ENCODE measurements at regions not wholly inside any gene's neighbourhood (a gene's known extent, or its start where the extent isn't known, plus 50 kb on each side); places are given as distances from the start of the nearest gene placed in this dataset.
"Not testable (repeated sequence)": the region's sequence is repeated elsewhere in the genome, so short reads cannot be mapped to it uniquely, and the experiment has no call there.

GRCh38 chr10:118950997-118951637, 78.4 kb upstream of the NANOS1 start:
- peak; percentile 0 for DNase-seq (ENCODE audit: low spot score)

- peak; percentile 8 for DNase-seq (ENCODE audit: low spot score)
Observed at GRCh38 chr10:118952493-118953295, 76.8 kb upstream of the NANOS1 start.

- DNase-seq (ENCODE audit: low spot score), result peak; percentile 17
Observed at GRCh38 chr10:118953598-118954393, 75.7 kb upstream of the NANOS1 start.

DNA sequence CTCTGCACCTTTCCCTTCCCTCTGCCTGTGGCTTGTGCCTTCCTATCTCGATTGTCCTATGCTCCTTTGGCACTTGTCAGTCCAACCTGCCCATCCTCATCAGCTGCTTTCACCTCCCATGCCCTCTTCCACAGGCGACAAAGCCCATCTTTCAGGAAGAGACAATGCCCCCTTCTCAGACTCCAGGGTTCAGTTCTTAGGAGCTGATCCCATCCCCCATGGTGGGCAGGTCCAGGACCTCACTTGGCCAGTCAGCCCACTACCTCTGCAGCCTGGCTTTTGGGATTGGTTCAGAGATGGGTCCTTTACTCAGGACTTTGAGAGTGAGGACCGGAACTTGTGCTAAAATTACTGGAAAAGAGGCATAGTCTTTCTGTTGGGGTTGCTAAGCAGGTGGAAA, 74.0 kb upstream of the NANOS1 start:
- peak; percentile 3 for DNase-seq (ENCODE audit: low spot score)

- DNase-seq (ENCODE audit: low spot score), result peak; percentile 11
Observed at GRCh38 chr10:118955951-118956801, 73.3 kb upstream of the NANOS1 start.

DNA sequence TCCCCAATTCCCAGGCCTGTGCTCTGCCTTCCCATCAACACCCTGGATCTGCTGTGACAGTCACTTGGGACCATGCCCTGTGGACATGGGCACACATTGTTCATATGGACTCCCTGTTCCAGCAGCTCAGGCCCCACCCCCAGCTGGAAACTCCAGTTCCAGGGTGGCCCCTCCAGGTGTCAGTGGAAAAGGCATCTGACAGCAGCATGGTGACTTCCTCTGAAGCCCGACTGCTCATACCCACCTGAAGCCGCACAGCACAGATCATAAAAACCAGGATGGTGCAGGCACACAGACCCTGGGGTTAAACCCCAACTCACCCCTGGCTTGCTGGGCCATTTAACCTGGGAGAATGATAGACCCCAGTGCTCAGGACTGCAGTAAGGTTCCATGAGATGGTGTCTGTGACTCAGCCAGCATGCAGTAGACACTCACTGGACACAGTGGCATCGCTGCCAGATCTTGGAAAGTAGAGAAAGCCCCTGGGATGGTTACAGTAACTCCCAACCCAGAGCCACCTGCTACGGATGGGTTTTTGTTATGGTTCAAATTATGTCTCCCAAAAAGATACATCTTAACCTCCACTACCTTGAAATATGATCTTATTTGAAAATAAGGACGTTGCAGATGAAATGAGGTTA, 72.6 kb upstream of the NANOS1 start:
- DNase-seq (ENCODE audit: low spot score), result no peak

DNA sequence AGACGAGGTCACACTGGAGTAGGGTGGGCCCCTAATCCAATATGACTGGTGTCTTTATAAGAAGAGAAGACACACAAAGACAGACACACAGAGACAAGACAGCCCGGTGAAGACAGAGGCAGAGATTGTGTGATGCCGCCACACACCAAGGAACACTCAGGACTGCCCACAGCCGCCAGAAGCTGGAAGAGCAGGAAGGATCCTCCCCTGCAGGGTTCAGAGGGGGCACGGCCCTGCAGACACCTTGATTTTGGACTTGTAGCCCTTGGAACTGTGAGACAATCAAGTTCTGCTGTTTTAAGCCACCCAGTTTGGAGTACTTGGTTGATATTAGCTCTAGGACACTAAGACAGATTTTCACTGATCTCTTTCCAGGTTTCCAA, 72.1 kb upstream of the NANOS1 start:
- DNase-seq (ENCODE audit: low spot score), result no peak

DNA sequence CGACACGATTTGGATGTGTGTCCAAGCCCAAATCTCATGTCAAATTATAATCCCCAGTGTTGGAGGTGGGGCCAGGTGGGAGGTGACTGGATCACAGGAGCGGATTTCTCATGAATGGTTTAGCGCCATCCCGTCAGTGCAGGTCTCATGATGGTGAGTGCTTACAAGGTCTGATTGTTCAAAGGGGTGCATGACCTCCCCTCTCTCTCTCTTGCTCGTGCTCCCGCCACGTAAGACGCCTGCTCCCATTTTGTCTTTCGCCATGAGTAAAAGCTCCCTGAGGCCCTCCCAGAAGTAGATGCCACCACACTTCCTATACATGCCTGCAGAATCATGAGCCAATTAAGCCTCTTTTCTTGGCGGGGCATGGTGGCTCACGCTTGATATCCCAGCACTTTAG, 71.5 kb upstream of the NANOS1 start:
- DNase-seq (ENCODE audit: low spot score), result no peak

GRCh38 chr10:118958559-118958958, 71.0 kb upstream of the NANOS1 start:
- no peak for DNase-seq (ENCODE audit: low spot score)

GRCh38 chr10:118958984-118959925, 70.3 kb upstream of the NANOS1 start:
- DNase-seq (ENCODE audit: low spot score), result peak; percentile 91

DNA sequence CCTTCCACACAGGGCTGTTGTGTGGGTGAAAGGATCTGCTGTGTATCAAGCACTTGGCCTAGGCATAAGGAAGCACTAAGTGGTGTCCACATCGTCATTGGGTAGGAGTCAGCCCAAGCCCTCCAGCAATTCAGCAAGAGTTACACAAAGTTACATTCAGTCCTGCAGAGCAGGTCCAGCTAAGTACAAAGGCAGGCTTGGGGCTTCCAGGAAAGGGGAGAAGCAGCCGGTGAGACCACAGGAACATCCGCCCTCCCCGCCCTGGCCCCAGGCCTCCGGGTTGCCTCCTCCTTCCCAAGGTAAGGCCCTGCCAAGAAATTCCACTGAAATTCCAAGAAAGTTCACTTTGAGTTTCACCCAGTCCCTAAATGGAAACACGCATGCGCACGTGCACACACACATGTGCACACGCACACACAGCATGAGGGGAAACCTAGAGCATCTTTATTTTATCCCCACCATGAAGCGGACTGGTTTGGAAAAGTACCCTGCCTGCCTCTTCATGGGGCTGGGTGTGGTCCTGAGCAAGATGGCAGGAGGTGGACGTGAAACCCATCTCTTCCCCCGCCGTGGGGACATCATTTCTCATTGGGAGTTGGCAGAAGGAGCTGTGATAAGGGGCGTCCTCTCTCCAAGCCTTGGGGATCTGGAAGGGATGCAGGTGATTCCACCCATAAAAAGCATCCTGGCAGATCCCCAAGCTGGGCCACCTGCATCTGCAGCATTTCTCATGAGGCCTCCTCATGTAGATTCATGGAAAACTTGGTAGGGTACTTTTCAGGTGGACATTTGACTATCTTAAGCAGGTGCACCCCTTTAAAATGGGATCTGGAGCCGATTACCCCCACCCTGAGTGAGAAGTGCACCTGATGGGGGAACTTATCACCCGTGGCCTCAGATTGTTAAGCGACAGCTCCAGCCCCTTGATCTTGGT, 69.1 kb upstream of the NANOS1 start:
- DNase-seq (ENCODE audit: low spot score), result no peak

DNA sequence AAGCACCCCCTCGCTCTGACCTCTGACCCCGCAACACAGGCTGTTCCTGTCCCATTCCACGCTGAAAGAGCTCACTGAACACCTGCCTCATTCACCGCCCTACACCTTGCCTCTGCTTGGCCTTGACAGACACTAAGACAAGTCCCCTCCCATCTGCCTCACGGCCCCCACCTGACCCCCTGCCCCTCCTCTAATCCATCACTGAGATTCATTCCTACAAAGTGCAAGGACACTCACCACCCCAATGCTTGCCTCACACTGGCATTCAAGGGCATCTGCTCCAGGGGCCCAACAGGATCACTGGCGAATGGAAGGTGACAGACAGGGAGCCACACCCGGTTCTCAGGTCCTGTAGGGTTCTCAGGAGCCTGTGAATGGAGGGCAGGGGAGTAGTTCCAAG, 68.1 kb upstream of the NANOS1 start:
- DNase-seq (ENCODE audit: low spot score), result no peak

GRCh38 chr10:118962331-118962868, 67.1 kb upstream of the NANOS1 start:
- not testable (repeated sequence) for DNase-seq (ENCODE audit: low spot score)

DNA sequence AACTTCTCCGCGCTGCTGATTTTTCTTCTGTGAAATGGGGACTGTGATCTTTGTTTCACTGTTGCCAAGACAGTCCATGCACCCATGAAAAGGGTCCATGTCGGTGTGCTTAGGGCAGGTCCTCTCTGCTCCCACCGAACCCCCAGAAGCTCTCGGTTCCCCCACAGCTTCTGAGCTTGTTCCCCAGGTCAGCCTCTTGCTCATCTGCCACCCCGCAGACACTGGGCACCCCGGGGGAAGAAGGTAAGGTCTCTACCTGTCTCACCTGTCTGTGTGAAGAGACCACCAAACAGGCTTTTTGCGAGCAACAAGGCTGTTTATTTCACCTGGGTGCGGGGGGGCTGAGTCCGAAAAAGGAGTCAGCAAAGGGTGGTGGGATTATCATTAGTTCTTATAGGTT, 66.2 kb upstream of the NANOS1 start:
- DNase-seq (ENCODE audit: low spot score), result no peak

- no peak for DNase-seq (ENCODE audit: low spot score)
Observed at GRCh38 chr10:118963933-118964332, 65.6 kb upstream of the NANOS1 start.

GRCh38 chr10:118964476-118964875, 65.0 kb upstream of the NANOS1 start:
- DNase-seq (ENCODE audit: low spot score), result not testable (repeated sequence)

DNA sequence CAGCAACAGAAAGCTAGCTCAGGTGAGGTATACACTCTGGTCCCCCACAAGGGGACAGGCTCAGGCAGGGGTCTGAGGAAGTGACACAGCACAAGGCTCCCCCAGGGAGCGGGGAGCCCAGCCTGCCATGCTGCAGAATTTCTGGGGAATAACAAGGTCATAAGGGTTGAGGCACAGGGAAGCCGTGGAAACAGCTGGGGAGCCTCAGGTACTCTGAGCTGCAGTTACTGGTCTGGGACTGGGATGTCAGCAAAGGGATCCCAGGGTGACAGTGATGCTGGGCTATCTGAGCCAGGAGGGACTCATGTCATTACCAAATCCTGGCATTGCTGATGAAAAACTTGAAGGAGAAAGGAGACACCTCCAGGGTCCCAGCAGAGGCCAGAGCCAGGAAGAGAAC, 64.4 kb upstream of the NANOS1 start:
- no peak for DNase-seq (ENCODE audit: low spot score)

DNA sequence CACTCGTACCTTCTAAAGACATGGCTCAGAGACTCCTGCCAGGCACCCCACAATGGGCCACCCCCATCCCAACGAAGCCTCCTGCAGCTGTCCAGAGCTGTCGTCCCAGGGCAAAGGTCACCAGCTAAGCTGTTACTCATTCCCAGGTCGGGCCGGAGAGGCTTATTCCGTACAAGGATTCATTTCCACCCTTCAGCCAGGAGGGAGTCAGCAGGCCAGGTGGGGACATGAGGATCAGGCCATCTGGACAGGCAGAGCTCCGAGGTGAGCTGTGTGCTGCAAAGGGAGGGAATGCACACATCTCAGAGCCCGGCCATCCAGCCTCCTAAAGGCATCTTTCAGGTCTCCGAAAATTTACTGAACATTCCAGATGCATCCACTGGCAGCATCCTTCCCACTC, 63.9 kb upstream of the NANOS1 start:
- DNase-seq (ENCODE audit: low spot score), result no peak

Data from AG20443 (cell line).